ENCODE measurements at regions not wholly inside any gene's neighbourhood (a gene's known extent, or its start where the extent isn't known, plus 50 kb on each side); places are given as distances from the start of the nearest gene placed in this dataset.
"Not testable (repeated sequence)": the region's sequence is repeated elsewhere in the genome, so short reads cannot be mapped to it uniquely, and the experiment has no call there.

DNA sequence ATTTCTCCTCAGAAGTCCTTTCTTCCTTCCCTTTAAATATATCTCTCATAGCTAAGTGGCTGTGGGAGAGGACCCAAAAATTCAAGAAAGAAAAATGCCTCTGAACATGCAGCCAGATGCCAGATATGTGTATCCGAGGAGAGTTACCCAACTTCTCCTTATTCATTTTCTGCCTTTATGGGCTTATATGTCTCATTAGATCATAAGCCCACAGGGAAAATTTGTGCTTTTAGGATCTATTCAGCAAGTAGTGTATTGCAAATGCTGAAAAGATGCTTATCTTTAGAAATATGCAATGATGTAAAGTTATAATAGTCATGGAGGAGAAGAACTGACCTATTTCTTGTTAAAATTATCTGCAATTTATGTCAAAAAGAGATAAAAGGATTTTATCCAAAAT lies 371.8 kb upstream of the NOCT start:
- no peak for DNase-seq (ENCODE audit: low spot score in 2 of 2)
- FAIRE-seq: no peak

DNA sequence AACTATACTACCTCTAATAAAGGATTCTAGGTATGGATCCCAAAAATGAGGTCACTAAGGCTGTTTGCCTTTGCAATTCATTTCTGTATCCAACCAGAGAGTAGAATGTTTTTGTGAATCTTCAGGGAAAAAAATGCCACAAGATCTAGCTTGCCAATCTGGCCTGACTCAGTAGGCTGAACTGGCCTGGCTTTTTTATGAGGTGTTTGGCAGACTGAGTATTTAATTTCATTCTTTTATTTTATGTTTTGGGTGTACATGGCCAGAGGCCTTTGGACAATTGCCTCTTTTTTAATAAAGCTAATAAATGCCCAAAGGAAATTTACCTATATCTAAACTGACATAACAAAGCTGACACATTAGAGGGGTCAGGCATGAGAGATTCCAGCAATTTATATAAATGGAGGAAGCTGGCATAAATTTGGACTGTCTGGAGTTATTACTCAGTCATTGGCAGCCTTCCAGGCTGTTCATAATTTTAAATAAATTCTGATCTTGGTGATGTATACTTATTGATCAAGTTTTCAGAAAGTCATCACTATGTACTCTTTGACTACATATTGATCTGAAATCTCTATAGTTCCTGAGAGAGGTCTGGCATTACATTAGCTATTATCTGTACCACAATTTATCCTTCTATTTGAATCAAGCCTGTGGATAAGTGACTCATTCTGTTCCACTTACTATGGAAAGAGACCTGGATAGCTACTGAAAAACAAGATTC lies 376.4 kb upstream of the NOCT start:
- DNase-seq (ENCODE audit: low spot score in 2 of 2) (no peak), FAIRE-seq (no peak)

DNA sequence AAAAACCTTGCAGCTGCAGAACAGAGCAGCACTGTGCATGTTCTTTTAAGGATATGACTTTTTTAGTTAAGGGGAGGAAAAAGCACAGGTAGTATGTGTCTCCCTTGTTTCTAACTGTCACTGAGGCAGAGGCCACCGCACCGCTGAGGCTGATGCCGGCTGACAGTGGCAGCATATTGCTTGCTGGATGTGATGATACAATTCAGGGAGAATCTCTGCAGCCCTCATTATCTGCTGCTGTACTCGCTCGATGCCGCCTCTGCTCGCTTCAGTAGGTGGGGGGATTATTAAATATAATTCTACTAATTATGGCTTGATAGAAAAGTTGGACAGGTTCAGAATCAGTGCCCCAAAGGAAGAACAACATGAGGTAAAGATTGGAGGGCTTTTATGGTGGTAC lies 378.8 kb upstream of the NOCT start:
- FAIRE-seq (no peak), DNase-seq (ENCODE audit: low spot score in 2 of 2) (no peak)

DNA sequence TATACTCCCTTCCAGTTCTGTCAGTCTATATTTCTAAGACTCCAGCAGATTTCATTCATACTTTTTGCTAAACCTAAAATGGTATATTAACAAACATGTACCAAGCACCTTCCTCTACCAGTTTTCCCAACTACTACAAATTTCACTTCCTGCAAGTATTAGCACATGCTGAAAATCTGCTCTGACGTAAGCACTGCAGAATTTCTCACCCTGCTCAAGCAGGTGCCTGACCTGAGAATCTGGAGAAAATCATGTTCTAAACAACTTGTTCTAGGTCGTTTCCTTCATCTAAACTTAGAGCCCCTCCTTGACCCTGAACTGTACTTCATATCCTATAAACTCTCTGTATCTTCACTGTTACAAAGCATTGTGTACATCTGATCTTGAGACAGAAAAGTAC lies 380.7 kb upstream of the NOCT start:
- FAIRE-seq (no peak), DNase-seq (ENCODE audit: low spot score in 2 of 2) (no peak)

DNA sequence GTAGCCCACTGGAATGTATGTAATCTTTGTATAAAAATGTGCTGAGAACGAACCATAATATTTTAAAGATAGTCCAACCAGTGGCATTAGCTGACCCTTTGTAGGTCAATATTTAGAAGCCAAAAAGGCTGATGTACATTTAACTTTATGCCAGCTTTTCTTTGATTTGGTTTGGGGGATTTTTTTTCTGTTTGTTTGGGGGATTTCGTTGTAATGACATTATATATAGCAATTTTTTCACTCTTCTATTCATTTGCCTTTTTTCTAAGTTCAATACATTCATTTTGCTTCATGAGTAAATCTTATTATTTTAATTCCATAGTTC lies 382.0 kb upstream of the NOCT start:
- DNase-seq (ENCODE audit: low spot score in 2 of 2) (no peak), FAIRE-seq (no peak)

DNA sequence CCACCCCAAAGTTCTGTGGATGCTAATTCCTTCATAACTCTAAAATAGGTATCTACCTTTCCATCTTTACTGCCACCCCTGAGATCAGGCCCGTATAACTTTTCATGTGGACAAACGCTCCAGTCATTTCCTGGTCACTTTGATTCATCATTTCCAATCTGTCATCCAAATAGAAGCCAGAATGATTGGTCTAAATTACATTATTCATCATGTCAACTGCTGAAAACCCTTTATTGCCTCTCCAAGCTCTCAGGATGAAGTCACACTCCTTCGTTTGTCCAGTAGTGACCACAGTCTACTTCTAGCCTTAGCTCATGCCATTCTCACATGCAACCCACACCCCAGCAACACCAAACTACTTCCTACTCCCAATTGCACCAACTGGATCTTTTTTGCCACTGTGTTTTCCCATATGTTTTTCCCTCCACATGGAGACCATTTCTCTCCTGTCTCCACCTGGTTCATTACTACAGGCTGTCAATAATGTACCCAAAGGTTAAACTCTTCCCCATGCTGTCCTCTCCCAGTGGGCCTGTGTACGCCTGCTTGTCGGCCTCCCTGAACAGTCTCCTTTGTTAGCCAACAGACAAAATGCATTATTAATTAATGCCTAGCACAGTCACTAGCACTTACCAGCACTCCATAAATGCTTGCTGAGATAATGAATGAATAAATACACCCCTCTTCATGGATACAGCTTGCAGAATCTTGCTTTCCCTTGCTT lies 382.6 kb upstream of the NOCT start:
- DNase-seq (ENCODE audit: low spot score in 2 of 2): no peak
- no peak for FAIRE-seq

DNA sequence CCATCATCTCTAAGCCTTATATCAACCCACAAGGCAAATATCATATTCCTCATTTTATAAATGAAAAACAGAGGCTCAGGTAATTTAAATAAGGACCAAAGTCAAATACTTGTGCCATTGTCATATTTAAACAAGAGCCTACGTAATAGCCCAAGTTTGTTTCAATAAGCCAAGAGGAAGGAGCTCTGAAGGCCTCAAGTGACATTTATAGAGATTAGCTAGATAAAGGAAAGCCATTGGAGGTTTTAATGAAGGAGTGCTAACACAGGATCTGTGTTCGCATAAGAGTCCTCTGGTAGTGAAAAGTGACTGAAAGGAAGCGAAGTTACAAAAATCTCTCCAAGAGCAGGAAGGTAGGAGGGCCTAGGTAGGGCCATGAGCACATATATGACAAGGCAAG lies 384.9 kb upstream of the NOCT start:
- no peak for FAIRE-seq
- no peak for DNase-seq (ENCODE audit: low spot score in 2 of 2)

GRCh38 chr4:138629669-138630068 lies 385.9 kb upstream of the NOCT start:
- no peak for FAIRE-seq
- DNase-seq (ENCODE audit: low spot score in 2 of 2): no peak

DNA sequence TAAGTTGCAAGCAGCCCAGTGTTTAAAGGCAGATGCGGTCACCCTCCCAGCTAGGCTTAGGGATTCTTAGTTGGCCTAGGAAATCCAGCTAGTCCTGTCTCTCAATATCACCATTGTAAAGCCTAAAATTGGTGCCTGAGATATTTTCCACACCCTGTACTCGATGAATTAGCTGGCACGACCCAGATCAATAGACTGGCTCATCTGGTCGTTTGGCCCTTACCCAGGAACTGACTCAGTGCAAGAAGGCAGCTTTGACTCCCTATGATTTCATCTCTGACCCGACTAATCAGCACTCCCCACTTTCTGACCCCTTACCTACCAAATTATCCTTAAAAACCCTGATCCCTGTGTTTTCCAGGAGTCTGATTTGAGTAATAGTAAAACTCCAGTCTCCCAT lies 384.9 kb upstream of the SLC7A11 start:
- DNase-seq (ENCODE audit: low spot score in 2 of 2): no peak

DNA sequence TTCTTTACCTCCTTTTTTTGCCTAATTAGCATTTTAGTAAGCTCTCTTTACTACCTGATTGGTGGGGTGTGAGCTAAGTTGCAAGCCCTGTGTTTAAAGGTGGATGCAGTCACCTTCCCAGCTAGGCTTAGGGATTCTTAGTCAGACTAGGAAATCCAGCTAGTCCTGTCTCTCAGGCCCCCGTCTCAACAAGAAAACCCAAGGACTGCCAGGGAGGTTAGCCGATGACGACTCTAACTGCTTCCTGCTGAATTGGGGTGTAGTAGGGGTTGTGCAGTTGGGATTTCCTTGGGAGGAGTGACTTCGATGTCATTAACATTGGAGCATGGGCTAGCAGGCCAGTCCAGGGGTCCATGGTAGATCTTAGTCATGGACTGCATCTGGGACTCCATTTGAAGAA lies 380.2 kb upstream of the SLC7A11 start:
- FAIRE-seq; DNase-seq (ENCODE audit: low spot score in 2 of 2): not testable (repeated sequence)

More for the DNA sequence above, 384.9 kb upstream of the SLC7A11 start:
- no peak for FAIRE-seq

- no peak for DNase-seq (ENCODE audit: low spot score in 2 of 2)
- FAIRE-seq: no peak
Observed at GRCh38 chr4:138616775-138617174, 374.6 kb upstream of the SLC7A11 start.

GRCh38 chr4:138614398-138615142 lies 372.4 kb upstream of the SLC7A11 start:
- no peak for DNase-seq (ENCODE audit: low spot score in 2 of 2)

DNA sequence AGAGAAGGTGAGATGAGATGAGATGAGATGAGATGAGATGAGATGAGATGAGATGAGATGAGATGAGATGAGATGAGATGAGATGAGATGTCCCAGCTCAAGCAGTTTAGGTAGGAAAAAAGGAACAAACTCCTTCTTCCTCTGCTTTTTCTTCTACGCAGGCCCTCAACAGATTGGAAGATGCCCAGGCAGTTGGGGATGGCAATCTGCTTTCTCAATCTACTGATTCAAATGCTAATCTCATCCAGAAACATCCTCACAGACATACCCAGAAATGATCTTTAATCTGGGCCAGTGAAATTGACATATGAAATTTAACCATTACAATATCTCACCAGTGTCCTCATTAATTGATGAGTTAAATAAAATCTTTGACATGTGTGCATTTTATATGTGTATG lies 370.3 kb upstream of the SLC7A11 start:
- DNase-seq (ENCODE audit: low spot score in 2 of 2): no peak
- FAIRE-seq: no peak

More at GRCh38 chr4:138614398-138615142, 372.4 kb upstream of the SLC7A11 start:
- no peak for FAIRE-seq

GRCh38 chr4:138611721-138612120 lies 369.6 kb upstream of the SLC7A11 start:
- DNase-seq (ENCODE audit: low spot score in 2 of 2) (no peak), FAIRE-seq (no peak)

GRCh38 chr4:138611017-138611416 lies 368.9 kb upstream of the SLC7A11 start:
- no peak for FAIRE-seq
- DNase-seq (ENCODE audit: low spot score in 2 of 2): no peak

- FAIRE-seq (no peak), DNase-seq (ENCODE audit: low spot score in 2 of 2) (no peak)
Observed at GRCh38 chr4:138609943-138610350, 367.8 kb upstream of the SLC7A11 start.

DNA sequence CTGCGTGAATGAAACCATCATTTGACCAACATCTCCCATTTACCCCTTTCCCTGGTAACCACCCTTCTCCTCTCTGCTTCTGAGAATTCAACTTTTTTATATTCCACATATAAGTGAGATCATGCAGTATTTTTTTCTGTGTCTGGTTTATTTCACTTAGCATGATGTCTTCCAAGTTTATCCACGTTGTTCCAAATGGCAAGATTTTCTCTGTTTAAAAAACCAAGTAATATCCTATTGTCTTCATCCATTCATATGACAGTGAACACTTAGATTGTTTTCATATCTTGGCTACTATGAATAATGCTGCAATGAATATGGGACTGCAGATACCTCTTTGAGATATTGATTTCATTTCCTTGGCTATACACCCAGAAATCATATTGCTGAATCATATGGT lies 362.4 kb upstream of the SLC7A11 start:
- FAIRE-seq (no peak), DNase-seq (ENCODE audit: low spot score in 2 of 2) (no peak)

DNA sequence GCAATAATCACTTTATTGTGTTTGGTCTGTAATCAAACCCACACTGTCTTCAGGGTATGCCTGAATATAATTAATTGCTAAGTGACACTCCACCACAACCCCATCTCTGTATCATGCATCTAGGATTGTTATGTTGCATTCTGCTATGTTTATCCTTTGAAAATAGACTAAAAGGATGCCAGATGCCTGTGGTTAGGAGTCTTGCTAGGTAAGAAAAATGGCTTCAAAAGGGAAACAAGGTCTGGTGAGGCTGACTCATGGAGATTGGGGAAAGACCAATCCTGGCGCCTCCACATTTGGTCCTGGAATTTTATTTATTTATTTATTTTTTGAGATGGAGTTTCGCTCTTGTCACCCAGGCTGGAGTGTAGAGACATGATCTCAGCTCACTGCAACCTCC lies 360.5 kb upstream of the SLC7A11 start:
- DNase-seq (ENCODE audit: low spot score in 2 of 2) (no peak), FAIRE-seq (no peak)

DNA sequence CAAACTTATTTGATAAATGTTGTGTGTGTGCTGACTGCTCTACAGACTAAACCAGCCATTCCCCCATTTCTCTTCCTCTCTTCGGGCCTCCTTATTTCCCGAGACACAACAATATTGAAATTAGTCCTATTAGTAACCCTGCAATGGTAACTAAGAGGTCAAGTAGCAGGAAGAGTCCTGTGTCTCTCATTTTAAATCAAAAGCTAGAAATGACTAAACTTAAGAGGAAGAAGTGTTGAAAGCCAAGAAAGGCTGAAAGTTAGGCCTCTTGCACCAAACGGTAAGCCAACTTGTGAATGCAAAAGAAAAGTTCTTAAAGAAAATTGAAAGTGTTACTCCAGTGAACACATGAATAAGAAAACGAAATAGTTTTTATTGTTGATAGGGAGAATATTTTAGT lies 357.8 kb upstream of the SLC7A11 start:
- DNase-seq (ENCODE audit: low spot score in 2 of 2) (no peak), FAIRE-seq (no peak)

DNA sequence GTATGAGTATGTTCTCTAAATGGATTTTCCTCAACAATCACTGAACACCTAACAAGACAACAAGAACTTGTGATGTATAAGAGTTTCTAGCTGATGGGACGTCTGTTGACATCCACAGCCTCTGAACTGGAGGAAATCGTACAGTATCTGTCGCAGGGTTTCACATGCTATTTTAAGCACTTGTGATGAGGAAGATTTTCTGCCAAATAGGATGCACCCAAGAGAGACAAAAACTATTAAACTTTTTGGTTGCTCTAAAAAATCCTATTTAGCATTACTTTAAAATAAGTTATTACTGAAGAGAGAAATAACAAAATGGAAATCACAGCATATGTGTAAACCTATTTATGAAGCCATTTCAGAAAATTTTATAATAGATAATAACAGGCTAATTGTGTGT lies 356.1 kb upstream of the SLC7A11 start:
- FAIRE-seq (no peak), DNase-seq (ENCODE audit: low spot score in 2 of 2) (no peak)

DNA sequence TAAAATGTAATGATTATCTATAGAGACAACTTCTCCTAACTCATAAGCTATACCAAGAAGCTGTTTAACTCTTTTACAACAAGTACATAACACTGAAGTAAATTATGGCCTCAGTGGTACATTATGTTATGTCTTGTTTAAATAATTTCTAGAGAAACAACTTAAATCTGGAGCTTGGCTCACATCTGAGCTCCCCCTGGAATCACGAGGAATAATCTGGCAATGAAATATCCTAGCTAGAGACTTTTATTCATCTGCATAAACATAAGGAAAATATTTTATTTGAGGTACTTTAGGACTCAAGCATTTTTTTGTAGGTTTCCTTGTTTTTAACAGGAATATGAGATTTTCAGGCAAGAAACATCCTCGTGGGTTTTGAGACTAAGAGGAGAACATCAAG lies 354.7 kb upstream of the SLC7A11 start:
- FAIRE-seq: no peak
- DNase-seq (ENCODE audit: low spot score in 2 of 2): no peak
